Mesendoderm (in vitro differentiated cells): ENCODE measurements at regions not wholly inside any gene's neighbourhood (a gene's known extent, or its start where the extent isn't known, plus 50 kb on each side); places are given as distances from the start of the nearest gene placed in this dataset.

ENCODE experiments used
- DNase-seq: peaks from one replicate; pipeline ENCODE4 v3.0.0; 2013
- H2AK5ac ChIP-seq: 2 replicates; pipeline ENCODE4 v1.6.1; 2013; ENCODE audit warnings: low read length, inconsistent platforms
- H2BK120ac ChIP-seq: 2 replicates; pipeline ENCODE4 v1.6.1; 2013; ENCODE audit warnings: low read depth, mild to moderate bottlenecking, low read length, moderate library complexity, mixed read lengths
- H2BK15ac ChIP-seq: replicated peaks from 2 replicates; pipeline ENCODE4 v1.6.1; 2013; ENCODE audit warnings: low read depth, mild to moderate bottlenecking, moderate library complexity
- H2BK5ac ChIP-seq: 2 replicates; pipeline ENCODE4 v1.6.1; 2013; ENCODE audit warnings: low read length, inconsistent platforms
- H3K18ac ChIP-seq: 2 replicates; pipeline ENCODE4 v1.6.1; 2013; ENCODE audit warnings: mild to moderate bottlenecking, low read length, mixed read lengths
- H3K23ac ChIP-seq: one replicate; pipeline ENCODE4 v1.6.1; 2013; ENCODE audit warnings: low read length
- H3K27ac ChIP-seq: 2 replicates; pipeline ENCODE4 v1.5.1; 2013; ENCODE audit warnings: low read depth, mild to moderate bottlenecking, inconsistent platforms, low read length, moderate library complexity
- H3K27me3 ChIP-seq: 2 replicates; pipeline ENCODE4 v1.6.1; 2013; ENCODE audit warnings: low read length, control low read depth, mild to moderate bottlenecking, inconsistent platforms; ENCODE audit not compliant: insufficient read depth, poor library complexity
- H3K36me3 ChIP-seq: 2 replicates; pipeline ENCODE4 v1.6.1; 2013; ENCODE audit warnings: low read length, inconsistent platforms; ENCODE audit not compliant: control insufficient read depth, insufficient read depth
- H3K4ac ChIP-seq: one replicate; pipeline ENCODE4 v1.6.1; 2013; ENCODE audit warnings: low read depth, mild to moderate bottlenecking, low read length, moderate library complexity
- H3K4me1 ChIP-seq: 2 replicates; pipeline ENCODE4 v1.6.1; 2013; ENCODE audit warnings: low read depth, low read length, inconsistent platforms; ENCODE audit not compliant: control insufficient read depth
- H3K4me2 ChIP-seq: 2 replicates; pipeline ENCODE4 v1.6.1; 2013; ENCODE audit warnings: low read length
- H3K4me3 ChIP-seq: 2 replicates; pipeline ENCODE4 v1.5.1; 2013; ENCODE audit warnings: mild to moderate bottlenecking, low read length
- H3K56ac ChIP-seq: one replicate; pipeline ENCODE4 v1.6.1; 2013; ENCODE audit warnings: low read length
- H3K79me1 ChIP-seq: 2 replicates; pipeline ENCODE4 v1.6.1; 2013; ENCODE audit warnings: low read length, inconsistent platforms
- H3K79me2 ChIP-seq: 2 replicates; pipeline ENCODE4 v1.6.1; 2013; ENCODE audit warnings: mild to moderate bottlenecking, low read length; ENCODE audit not compliant: control insufficient read depth, insufficient read depth
- H3K9ac ChIP-seq: 2 replicates; pipeline ENCODE4 v1.6.1; 2013; ENCODE audit warnings: low read length, inconsistent platforms
- H4K5ac ChIP-seq: one replicate; pipeline ENCODE4 v1.6.1; 2013; ENCODE audit warnings: low read length
- H4K8ac ChIP-seq: one replicate; pipeline ENCODE4 v1.6.1; 2013; ENCODE audit warnings: low read depth, mild to moderate bottlenecking, control low read depth, low read length, moderate library complexity
- WGBS: extraction: QIAGEN DNeasy Blood & Tissue Kit; methylation state at CpG from one replicate; pipeline ENCODE4 v1.1.7; 2013; ENCODE audit warnings: low lambda C conversion rate, missing lambda C conversion rate; ENCODE audit not compliant: insufficient coverage; ENCODE audit errors: extremely low coverage; 5-methylcytosine and 5-hydroxymethylcytosine counted together

- Histone ChIP-seq H3K27me3 (no peaks in the 10 kb centered on the region), H3K79me2 (no peaks in the 10 kb centered on the region)
- no CpG with 5 or more reads among the region's 12 CpGs for WGBS
Measured at GRCh38 chr3:193787496-193787870, 194.5 kb downstream of the OPA1 start.

DNA sequence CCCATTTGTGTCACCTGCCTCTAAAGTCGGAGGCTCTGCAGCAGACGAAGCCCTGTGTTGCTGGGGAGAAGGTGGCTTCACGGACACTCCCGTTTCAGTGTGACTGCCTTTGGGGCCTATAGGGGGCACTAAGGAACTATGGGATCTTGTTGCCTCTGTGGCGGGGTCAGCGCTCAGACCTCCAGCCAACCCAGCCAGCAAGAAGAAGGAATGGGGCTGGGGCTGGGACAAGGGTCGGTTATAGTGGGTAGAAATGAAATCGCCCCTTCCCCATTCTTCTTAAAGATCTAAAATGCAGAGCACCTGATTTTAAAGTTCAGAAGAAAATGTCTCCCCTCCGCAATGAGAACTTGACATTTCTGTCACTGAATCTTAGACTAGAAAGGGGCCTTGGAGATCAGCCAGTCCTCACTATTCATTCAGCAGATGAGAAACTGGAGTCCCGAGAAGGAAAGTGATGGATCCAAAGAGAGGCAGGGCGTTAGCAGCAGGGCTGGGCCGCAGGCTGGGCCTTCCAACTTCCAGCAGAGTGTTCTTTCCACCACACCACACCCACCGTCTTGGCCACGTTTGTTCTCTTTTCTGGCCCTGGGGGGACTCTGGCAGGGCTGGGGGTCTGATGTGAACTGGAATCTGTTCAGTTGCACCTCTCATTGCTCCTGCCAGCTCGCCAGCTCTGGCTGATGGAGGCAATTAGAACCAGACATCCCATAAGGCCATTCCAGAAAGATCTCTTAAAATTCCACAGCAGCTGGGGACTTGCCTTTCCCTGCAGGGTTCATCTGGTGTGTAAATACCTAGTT lies 195.4 kb downstream of the OPA1 start:
- peak overlapping the region; percentile 46 for H3K4ac ChIP-seq

More at GRCh38 chr3:193787496-193787870, 194.5 kb downstream of the OPA1 start:
- no peak overlapping the region for H3K9ac ChIP-seq
- no peak for DNase-seq
- no peaks in the 10 kb centered on the region for H3K36me3 ChIP-seq
- H2AK5ac ChIP-seq = peak overlapping the region; percentile 54
- no peak overlapping the region for H4K8ac ChIP-seq
- H3K4ac ChIP-seq = no peak overlapping the region
- H2BK120ac ChIP-seq = no peak overlapping the region
- H3K23ac ChIP-seq = no peak overlapping the region
- no peak overlapping the region for H3K4me2 ChIP-seq
- peak overlapping the region; percentile 21 for H3K18ac ChIP-seq
- no peak overlapping the region for H3K27ac ChIP-seq
- peak overlapping the region; percentile 77 for H3K56ac ChIP-seq
- H3K79me1 ChIP-seq = no peaks in the 10 kb centered on the region
- peak overlapping the region; percentile 41 for H2BK5ac ChIP-seq
- H2BK15ac ChIP-seq = no peak overlapping the region
- H3K4me1 ChIP-seq = peaks cover 13% of the 10 kb centered on the region
- H3K4me3 ChIP-seq = no peak overlapping the region
- H4K5ac ChIP-seq = no peak overlapping the region

DNA sequence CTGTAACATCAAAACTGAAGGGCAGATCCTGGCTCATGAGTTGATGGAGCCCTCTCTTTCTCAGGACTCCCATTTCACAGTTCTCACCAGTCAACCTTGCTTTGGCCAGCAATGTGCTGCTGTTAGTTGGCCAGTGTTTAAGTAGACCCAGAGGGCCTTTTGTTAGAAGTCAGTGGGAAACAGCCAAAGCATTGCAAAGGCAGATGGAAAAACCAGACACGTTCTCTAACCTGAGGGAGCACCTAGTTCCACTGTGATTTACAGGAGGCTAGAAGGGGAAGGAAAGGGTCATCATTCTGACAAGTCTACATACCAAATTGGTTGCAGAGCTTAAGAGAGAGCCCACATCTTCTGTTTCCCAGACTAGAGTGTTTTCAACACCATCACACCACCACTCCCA lies 196.4 kb downstream of the OPA1 start:
- H3K4me1 ChIP-seq = peaks cover 6% of the 10 kb centered on the region

More for the DNA sequence above, 195.4 kb downstream of the OPA1 start:
- no CpG with 5 or more reads among the region's 15 CpGs for WGBS
- H3K4me2 ChIP-seq = no peak overlapping the region
- H2BK15ac ChIP-seq = no peak overlapping the region
- no peaks in the 10 kb centered on the region for H3K27me3 ChIP-seq
- peak overlapping the region; percentile 88 for H4K8ac ChIP-seq
- no peaks in the 10 kb centered on the region for H3K79me1 ChIP-seq
- H2AK5ac ChIP-seq = peak overlapping the region; percentile 91
- H3K4me1 ChIP-seq = peaks cover 9% of the 10 kb centered on the region
- no peaks in the 10 kb centered on the region for H3K79me2 ChIP-seq
- H3K36me3 ChIP-seq = no peaks in the 10 kb centered on the region
- H3K4me3 ChIP-seq = no peak overlapping the region
- DNase-seq = peak; percentile 92
- H3K23ac ChIP-seq = peak overlapping the region; percentile 38
- H3K18ac ChIP-seq = peak overlapping the region; percentile 60
- H3K27ac ChIP-seq = peak overlapping the region; percentile 26
- H2BK5ac ChIP-seq = peak overlapping the region; percentile 41
- peak overlapping the region; percentile 33 for H2BK120ac ChIP-seq
- no peak overlapping the region for H4K5ac ChIP-seq
- peak overlapping the region; percentile 32 for H3K9ac ChIP-seq
- peak overlapping the region; percentile 78 for H3K56ac ChIP-seq

GRCh38 chr3:193790086-193790990 lies 197.3 kb downstream of the OPA1 start:
- Histone ChIP-seq H3K23ac (no peak overlapping the region), H3K4ac (no peak overlapping the region), H3K27me3 (no peaks in the 10 kb centered on the region), H3K18ac (no peak overlapping the region), H3K79me1 (no peaks in the 10 kb centered on the region), H2AK5ac (peak overlapping the region; percentile 84), H3K79me2 (no peaks in the 10 kb centered on the region), H3K56ac (peak overlapping the region; percentile 9), H2BK5ac (peak overlapping the region; percentile 39), H2BK120ac (no peak overlapping the region), H2BK15ac (peak overlapping the region; percentile 58), H3K9ac (no peak overlapping the region), H3K4me1 (peaks cover 6% of the 10 kb centered on the region), H4K8ac (no peak overlapping the region), H4K5ac (no peak overlapping the region), H3K4me2 (no peak overlapping the region), H3K27ac (no peak overlapping the region), H3K36me3 (no peaks in the 10 kb centered on the region), H3K4me3 (no peak overlapping the region)
- DNase-seq = no peak
- WGBS = no CpG with 5 or more reads among the region's 4 CpGs

More for the DNA sequence above, 196.4 kb downstream of the OPA1 start:
- Histone ChIP-seq H2BK120ac (no peak overlapping the region), H3K56ac (peak overlapping the region; percentile 43), H3K36me3 (no peaks in the 10 kb centered on the region), H3K4me2 (no peak overlapping the region), H2BK5ac (peak overlapping the region; percentile 60), H3K79me2 (no peaks in the 10 kb centered on the region), H4K8ac (no peak overlapping the region), H3K27ac (no peak overlapping the region), H3K9ac (no peak overlapping the region), H4K5ac (no peak overlapping the region), H2AK5ac (peak overlapping the region; percentile 89), H3K4ac (no peak overlapping the region), H3K4me3 (no peak overlapping the region), H3K23ac (no peak overlapping the region), H3K18ac (peak overlapping the region; percentile 15), H3K79me1 (no peaks in the 10 kb centered on the region), H3K27me3 (no peaks in the 10 kb centered on the region), H2BK15ac (no peak overlapping the region)
- WGBS = no CpG with 5 or more reads among the region's 1 CpG
- no peak for DNase-seq

GRCh38 chr3:193791041-193792032 lies 198.3 kb downstream of the OPA1 start:
- no peak overlapping the region for H3K27ac ChIP-seq
- DNase-seq = peak; percentile 96
- no peak overlapping the region for H3K4me2 ChIP-seq
- peak overlapping the region; percentile 84 for H2AK5ac ChIP-seq
- H3K79me1 ChIP-seq = no peaks in the 10 kb centered on the region
- H4K5ac ChIP-seq = no peak overlapping the region
- H3K9ac ChIP-seq = no peak overlapping the region
- no peak overlapping the region for H2BK5ac ChIP-seq
- WGBS = no CpG with 5 or more reads among the region's 17 CpGs
- H3K27me3 ChIP-seq = no peaks in the 10 kb centered on the region
- no peak overlapping the region for H3K23ac ChIP-seq
- H3K18ac ChIP-seq = peak overlapping the region; percentile 36
- peak overlapping the region; percentile 15 for H3K56ac ChIP-seq
- peak overlapping the region; percentile 10 for H2BK15ac ChIP-seq
- no peak overlapping the region for H4K8ac ChIP-seq
- H3K4me3 ChIP-seq = no peak overlapping the region
- peaks cover 6% of the 10 kb centered on the region for H3K4me1 ChIP-seq
- H3K4ac ChIP-seq = peak overlapping the region; percentile 76
- no peaks in the 10 kb centered on the region for H3K79me2 ChIP-seq
- H3K36me3 ChIP-seq = no peaks in the 10 kb centered on the region
- H2BK120ac ChIP-seq = no peak overlapping the region
